ENCODE measurements at regions not wholly inside any gene's neighbourhood (a gene's known extent, or its start where the extent isn't known, plus 50 kb on each side); places are given as distances from the start of the nearest gene placed in this dataset.

DNA sequence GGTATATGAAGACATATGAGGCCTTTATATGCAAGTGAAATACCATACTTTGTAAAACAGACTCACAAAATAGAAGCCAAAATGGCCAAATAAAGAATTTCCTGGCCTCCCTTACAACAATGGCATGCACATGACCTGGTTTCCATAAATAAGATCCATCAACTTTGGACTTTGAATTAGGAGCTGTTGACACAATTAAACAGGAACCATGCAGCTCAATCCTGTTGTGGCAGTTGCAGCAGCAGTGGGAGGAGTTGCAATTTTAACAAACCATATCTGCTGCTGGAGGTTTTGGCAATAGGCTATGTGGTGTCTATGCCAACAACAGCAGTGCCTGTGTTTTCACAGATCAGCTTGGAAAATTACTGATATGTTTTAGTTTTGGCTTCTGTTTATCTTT is 818.6 kb downstream of the FAM181B start:
- no peaks in the 10 kb centered on the region for H3K9me2 ChIP-seq (replicated peaks; ENCODE audit: low read length)
- no peaks in the 10 kb centered on the region for H3F3A ChIP-seq (ENCODE audit: low read length, unreplicated experiment)
- H2AFZ ChIP-seq (ENCODE audit: low read length) = no peak overlapping the region
- no TSS peak for BruUV-seq (replicated peaks)
- H3K79me2 ChIP-seq (ENCODE audit: low read length) = no peaks in the 10 kb centered on the region
- no peaks in the 10 kb centered on the region for H3K36me3 ChIP-seq (ENCODE audit: low read depth, low read length)
- peaks cover 15% of the 10 kb centered on the region; the same call in 1 of the 2 replicates for H3K9me3 ChIP-seq (ENCODE audit: low read length)
- H3K9ac ChIP-seq (ENCODE audit: low read length) = no peak overlapping the region
- ChIA-PET POLR2A (ENCODE audit: unreplicated experiment) (no interaction called here), CTCF (no interaction called here)
- no peaks in the 10 kb centered on the region for H3K4me1 ChIP-seq (ENCODE audit: insufficient read depth, low read length)
- TF ChIP-seq, protein P1, sequence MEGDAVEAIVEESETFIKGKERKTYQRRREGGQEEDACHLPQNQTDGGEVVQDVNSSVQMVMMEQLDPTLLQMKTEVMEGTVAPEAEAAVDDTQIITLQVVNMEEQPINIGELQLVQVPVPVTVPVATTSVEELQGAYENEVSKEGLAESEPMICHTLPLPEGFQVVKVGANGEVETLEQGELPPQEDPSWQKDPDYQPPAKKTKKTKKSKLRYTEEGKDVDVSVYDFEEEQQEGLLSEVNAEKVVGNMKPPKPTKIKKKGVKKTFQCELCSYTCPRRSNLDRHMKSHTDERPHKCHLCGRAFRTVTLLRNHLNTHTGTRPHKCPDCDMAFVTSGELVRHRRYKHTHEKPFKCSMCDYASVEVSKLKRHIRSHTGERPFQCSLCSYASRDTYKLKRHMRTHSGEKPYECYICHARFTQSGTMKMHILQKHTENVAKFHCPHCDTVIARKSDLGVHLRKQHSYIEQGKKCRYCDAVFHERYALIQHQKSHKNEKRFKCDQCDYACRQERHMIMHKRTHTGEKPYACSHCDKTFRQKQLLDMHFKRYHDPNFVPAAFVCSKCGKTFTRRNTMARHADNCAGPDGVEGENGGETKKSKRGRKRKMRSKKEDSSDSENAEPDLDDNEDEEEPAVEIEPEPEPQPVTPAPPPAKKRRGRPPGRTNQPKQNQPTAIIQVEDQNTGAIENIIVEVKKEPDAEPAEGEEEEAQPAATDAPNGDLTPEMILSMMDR (conservative IDR thresholded peaks at IDR 0.05; ENCODE audit: low read depth, low read length) = no peak
- TF ChIP-seq EZH2 (IDR thresholded peaks at IDR 0.05; ENCODE audit: low read length, unreplicated experiment) (no peak), EZH2phosphoT487 (IDR thresholded peaks at IDR 0.05; ENCODE audit: borderline replicate concordance, low read length) (no peak)
- H4K20me1 ChIP-seq (ENCODE audit: low read length) = no peaks in the 10 kb centered on the region
- intact Hi-C loops (cut with micrococcal nuclease) = no loop called here
- ATAC-seq (no peak), DNase-seq (no peak)
- no peak overlapping the region for H3K4me3 ChIP-seq (ENCODE audit: low read length)
- no peak overlapping the region for H3K4me2 ChIP-seq (ENCODE audit: low read length)
- no peaks in the 10 kb centered on the region for H3K27me3 ChIP-seq (ENCODE audit: low read length)
- no peak overlapping the region for H3K27ac ChIP-seq (ENCODE audit: low read length)

DNA sequence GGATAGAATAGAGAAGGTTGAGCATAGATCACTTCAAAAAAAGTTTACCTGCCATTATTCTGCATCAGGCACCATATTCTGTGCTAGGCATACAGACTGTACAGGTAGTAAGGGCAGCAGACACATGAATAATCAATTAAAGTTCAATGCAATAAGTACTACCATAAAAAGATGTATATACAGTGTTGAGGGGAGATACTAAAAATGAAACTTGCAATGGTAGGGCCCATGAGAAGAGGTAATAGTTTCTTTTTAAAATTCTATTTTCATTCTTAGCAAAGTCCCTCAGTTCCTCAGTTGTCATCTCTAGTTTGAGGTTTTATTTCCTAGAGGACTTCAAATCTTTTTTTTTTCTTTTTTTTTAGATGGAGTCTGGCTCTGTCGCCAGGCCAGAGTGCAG is 819.9 kb downstream of the FAM181B start:
- Histone ChIP-seq H3K4me3 (ENCODE audit: low read length) (no peak overlapping the region), H3K4me1 (ENCODE audit: insufficient read depth, low read length) (no peaks in the 10 kb centered on the region), H3K36me3 (ENCODE audit: low read depth, low read length) (no peaks in the 10 kb centered on the region), H4K20me1 (ENCODE audit: low read length) (no peaks in the 10 kb centered on the region), H3K79me2 (ENCODE audit: low read length) (no peaks in the 10 kb centered on the region), H2AFZ (ENCODE audit: low read length) (no peak overlapping the region), H3F3A (ENCODE audit: low read length, unreplicated experiment) (no peaks in the 10 kb centered on the region), H3K9me2 (replicated peaks; ENCODE audit: low read length) (no peaks in the 10 kb centered on the region), H3K4me2 (ENCODE audit: low read length) (no peak overlapping the region), H3K9me3 (ENCODE audit: low read length) (peaks cover 21% of the 10 kb centered on the region), H3K27me3 (ENCODE audit: low read length) (no peaks in the 10 kb centered on the region), H3K9ac (ENCODE audit: low read length) (no peak overlapping the region), H3K27ac (ENCODE audit: low read length) (no peak overlapping the region)
- intact Hi-C loops (cut with micrococcal nuclease) = no loop called here
- ATAC-seq (no peak), DNase-seq (no peak)
- TF ChIP-seq EZH2 (IDR thresholded peaks at IDR 0.05; ENCODE audit: low read length, unreplicated experiment) (no peak), EZH2phosphoT487 (IDR thresholded peaks at IDR 0.05; ENCODE audit: borderline replicate concordance, low read length) (no peak)
- TF ChIP-seq, protein P1 (conservative IDR thresholded peaks at IDR 0.05; ENCODE audit: low read depth, low read length) = no peak
- POLR2A ChIA-PET (ENCODE audit: unreplicated experiment) = no interaction called here
- CTCF ChIA-PET = no interaction called here
- BruUV-seq (replicated peaks) = no TSS peak

DNA sequence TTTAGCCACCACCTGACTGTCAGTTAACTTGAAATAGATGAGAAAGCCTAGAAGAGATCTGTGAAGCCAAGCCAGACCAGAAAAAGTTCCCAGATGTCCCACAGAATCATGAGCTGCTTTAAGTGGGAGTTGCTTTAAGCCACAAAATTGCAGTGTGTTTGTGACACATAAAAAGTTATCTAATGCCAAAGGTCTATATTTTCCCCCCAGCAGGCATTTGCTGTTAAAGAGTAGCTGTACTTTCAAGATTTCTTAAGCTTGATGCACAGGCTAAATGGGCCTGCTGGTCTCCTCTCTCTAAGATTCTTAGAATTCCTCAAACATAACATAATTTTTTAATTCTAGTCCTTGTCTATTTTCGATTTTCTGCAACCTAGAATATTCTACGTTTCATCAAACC is 825.7 kb downstream of the FAM181B start:
- no peaks in the 10 kb centered on the region for H3K4me1 ChIP-seq (ENCODE audit: insufficient read depth, low read length)
- H3K36me3 ChIP-seq (ENCODE audit: low read depth, low read length) = no peaks in the 10 kb centered on the region
- no peak for TF ChIP-seq EZH2 (IDR thresholded peaks at IDR 0.05; ENCODE audit: low read length, unreplicated experiment)
- TF ChIP-seq, protein P1 (conservative IDR thresholded peaks at IDR 0.05; ENCODE audit: low read depth, low read length) = no peak
- no peak for TF ChIP-seq EZH2phosphoT487 (IDR thresholded peaks at IDR 0.05; ENCODE audit: borderline replicate concordance, low read length)
- H2AFZ ChIP-seq (ENCODE audit: low read length) = no peak overlapping the region
- no peak overlapping the region for H3K4me3 ChIP-seq (ENCODE audit: low read length)
- H3K4me2 ChIP-seq (ENCODE audit: low read length) = no peak overlapping the region
- H3K9me3 ChIP-seq (ENCODE audit: low read length) = peaks cover 41% of the 10 kb centered on the region
- H3K9ac ChIP-seq (ENCODE audit: low read length) = no peak overlapping the region
- BruUV-seq (replicated peaks) = no TSS peak
- no peaks in the 10 kb centered on the region for H3K79me2 ChIP-seq (ENCODE audit: low read length)
- no peak for ATAC-seq
- H3K27ac ChIP-seq (ENCODE audit: low read length) = no peak overlapping the region
- no peaks in the 10 kb centered on the region for H3F3A ChIP-seq (ENCODE audit: low read length, unreplicated experiment)
- H3K27me3 ChIP-seq (ENCODE audit: low read length) = no peaks in the 10 kb centered on the region
- ChIA-PET POLR2A (ENCODE audit: unreplicated experiment) (no interaction called here), CTCF (no interaction called here)
- H4K20me1 ChIP-seq (ENCODE audit: low read length) = no peaks in the 10 kb centered on the region
- no peaks in the 10 kb centered on the region for H3K9me2 ChIP-seq (replicated peaks; ENCODE audit: low read length)
- no peak for DNase-seq
- intact Hi-C loops (cut with micrococcal nuclease) = no loop called here

Measured in PC-3 (cell line).